ENCODE measurements at regions not wholly inside any gene's neighbourhood (a gene's known extent, or its start where the extent isn't known, plus 50 kb on each side); places are given as distances from the start of the nearest gene placed in this dataset.

DNA sequence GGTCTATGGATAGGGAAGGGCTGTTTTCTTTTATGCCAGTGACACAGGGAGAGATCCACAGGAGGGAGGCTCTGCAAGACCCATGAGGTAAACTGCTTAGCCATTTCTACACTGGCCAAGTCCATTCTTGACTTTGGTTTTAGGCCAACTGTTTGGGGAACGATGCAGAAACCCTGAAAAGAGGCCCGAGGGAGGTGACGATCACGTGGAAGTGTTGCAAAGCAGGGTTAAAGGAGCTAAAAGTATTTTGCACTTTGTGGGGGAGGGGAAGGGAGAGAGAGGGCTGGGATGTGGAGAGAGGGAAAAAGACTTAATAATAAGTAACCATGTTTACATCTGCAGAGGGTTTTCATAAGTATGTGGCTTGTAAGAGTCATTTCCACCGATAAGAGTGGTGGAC, 239.7 kb downstream of the EMX2 start:
- TF ChIP-seq, protein P1, sequence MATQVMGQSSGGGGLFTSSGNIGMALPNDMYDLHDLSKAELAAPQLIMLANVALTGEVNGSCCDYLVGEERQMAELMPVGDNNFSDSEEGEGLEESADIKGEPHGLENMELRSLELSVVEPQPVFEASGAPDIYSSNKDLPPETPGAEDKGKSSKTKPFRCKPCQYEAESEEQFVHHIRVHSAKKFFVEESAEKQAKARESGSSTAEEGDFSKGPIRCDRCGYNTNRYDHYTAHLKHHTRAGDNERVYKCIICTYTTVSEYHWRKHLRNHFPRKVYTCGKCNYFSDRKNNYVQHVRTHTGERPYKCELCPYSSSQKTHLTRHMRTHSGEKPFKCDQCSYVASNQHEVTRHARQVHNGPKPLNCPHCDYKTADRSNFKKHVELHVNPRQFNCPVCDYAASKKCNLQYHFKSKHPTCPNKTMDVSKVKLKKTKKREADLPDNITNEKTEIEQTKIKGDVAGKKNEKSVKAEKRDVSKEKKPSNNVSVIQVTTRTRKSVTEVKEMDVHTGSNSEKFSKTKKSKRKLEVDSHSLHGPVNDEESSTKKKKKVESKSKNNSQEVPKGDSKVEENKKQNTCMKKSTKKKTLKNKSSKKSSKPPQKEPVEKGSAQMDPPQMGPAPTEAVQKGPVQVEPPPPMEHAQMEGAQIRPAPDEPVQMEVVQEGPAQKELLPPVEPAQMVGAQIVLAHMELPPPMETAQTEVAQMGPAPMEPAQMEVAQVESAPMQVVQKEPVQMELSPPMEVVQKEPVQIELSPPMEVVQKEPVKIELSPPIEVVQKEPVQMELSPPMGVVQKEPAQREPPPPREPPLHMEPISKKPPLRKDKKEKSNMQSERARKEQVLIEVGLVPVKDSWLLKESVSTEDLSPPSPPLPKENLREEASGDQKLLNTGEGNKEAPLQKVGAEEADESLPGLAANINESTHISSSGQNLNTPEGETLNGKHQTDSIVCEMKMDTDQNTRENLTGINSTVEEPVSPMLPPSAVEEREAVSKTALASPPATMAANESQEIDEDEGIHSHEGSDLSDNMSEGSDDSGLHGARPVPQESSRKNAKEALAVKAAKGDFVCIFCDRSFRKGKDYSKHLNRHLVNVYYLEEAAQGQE (IDR thresholded peaks at IDR 0.05; ENCODE audit: low read depth): no peak
- TF ChIP-seq, protein P2, sequence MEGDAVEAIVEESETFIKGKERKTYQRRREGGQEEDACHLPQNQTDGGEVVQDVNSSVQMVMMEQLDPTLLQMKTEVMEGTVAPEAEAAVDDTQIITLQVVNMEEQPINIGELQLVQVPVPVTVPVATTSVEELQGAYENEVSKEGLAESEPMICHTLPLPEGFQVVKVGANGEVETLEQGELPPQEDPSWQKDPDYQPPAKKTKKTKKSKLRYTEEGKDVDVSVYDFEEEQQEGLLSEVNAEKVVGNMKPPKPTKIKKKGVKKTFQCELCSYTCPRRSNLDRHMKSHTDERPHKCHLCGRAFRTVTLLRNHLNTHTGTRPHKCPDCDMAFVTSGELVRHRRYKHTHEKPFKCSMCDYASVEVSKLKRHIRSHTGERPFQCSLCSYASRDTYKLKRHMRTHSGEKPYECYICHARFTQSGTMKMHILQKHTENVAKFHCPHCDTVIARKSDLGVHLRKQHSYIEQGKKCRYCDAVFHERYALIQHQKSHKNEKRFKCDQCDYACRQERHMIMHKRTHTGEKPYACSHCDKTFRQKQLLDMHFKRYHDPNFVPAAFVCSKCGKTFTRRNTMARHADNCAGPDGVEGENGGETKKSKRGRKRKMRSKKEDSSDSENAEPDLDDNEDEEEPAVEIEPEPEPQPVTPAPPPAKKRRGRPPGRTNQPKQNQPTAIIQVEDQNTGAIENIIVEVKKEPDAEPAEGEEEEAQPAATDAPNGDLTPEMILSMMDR (IDR thresholded peaks at IDR 0.05 in 2 of 3, conservative IDR thresholded peaks at IDR 0.05 in 1 of 3; ENCODE audit: borderline replicate concordance in 1 of 3, insufficient read depth in 1 of 3, low read depth in 2 of 3, low read length in 2 of 3): no peak
